ENCODE measurements at regions not wholly inside any gene's neighbourhood (a gene's known extent, or its start where the extent isn't known, plus 50 kb on each side); places are given as distances from the start of the nearest gene placed in this dataset.

DNA sequence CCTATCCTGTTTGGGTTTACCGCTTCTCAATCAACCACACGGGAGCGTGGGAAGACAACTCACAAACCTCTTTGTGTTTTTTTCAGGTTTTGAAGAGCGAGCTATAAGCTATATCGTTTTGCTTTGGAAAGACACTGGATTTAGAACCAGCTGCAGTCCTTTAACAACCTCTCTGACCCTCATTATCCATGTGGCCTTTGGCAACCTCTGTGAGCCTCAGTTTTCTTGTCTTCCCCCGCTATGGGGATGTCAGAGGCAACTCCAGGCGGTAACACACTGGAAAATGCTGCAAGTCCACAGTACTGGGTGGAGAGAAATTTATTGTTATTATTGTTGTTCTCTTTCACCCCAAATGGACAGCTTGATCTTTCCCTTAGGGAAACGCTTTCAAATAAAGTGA lies 100.0 kb downstream of the ETS2 start:
- TF ChIP-seq POLR2A (IDR thresholded peaks at IDR 0.05): no peak
- TF ChIP-seq, protein P1, sequence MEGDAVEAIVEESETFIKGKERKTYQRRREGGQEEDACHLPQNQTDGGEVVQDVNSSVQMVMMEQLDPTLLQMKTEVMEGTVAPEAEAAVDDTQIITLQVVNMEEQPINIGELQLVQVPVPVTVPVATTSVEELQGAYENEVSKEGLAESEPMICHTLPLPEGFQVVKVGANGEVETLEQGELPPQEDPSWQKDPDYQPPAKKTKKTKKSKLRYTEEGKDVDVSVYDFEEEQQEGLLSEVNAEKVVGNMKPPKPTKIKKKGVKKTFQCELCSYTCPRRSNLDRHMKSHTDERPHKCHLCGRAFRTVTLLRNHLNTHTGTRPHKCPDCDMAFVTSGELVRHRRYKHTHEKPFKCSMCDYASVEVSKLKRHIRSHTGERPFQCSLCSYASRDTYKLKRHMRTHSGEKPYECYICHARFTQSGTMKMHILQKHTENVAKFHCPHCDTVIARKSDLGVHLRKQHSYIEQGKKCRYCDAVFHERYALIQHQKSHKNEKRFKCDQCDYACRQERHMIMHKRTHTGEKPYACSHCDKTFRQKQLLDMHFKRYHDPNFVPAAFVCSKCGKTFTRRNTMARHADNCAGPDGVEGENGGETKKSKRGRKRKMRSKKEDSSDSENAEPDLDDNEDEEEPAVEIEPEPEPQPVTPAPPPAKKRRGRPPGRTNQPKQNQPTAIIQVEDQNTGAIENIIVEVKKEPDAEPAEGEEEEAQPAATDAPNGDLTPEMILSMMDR (IDR thresholded peaks at IDR 0.05): no peak
